B cell (primary cell): ENCODE measurements at regions not wholly inside any gene's neighbourhood (a gene's known extent, or its start where the extent isn't known, plus 50 kb on each side); places are given as distances from the start of the nearest gene placed in this dataset.

Experiments used
- ATAC-seq: fragments of 200-7000 bp; cut with Tn5 transposase; one replicate; pipeline ENCODE4 v1.10.0; 2021; ENCODE audit warnings: low read depth, mild to moderate bottlenecking, moderate number of reproducible peaks, moderate library complexity
- CTCF ChIA-PET: fragments of 350-600 bp; sonication (Branson Sonifier 250); formaldehyde crosslinking; loops from one replicate; lab custom pipeline; 2021; ENCODE audit warnings: antibody characterized with exemption, inconsistent platforms; lab: Charles Lee
- POLR2A ChIA-PET: fragments of 350-600 bp; sonication (Branson Sonifier 250); formaldehyde crosslinking; loops from one replicate; lab custom pipeline; 2021; ENCODE audit warnings: antibody characterized with exemption; lab: Charles Lee
- DNase-seq: peaks from one replicate; pipeline ENCODE4 v3.0.0; 2013
- H2AFZ ChIP-seq: 2 replicates; pipeline ENCODE4 v1.6.1; 2012; ENCODE audit warnings: mild to moderate bottlenecking, low read depth, low read length; ENCODE audit not compliant: insufficient read depth, poor library complexity, severe bottlenecking
- H3K27ac ChIP-seq, 2 donors: 1 replicate in 1 of 2; 2 replicates in 1 of 2; pipeline ENCODE4 v1.5.1; 2012 to 2013; ENCODE audit warnings: low read length in 2 of 2, mild to moderate bottlenecking in 2 of 2, moderate library complexity in 1 of 2
- H3K27me3 ChIP-seq, 4 experiments: fragments of 200-600 bp in 1 of 4; sonication (generic) in 1 of 4; replicated peaks in 1 of 4; 1 replicate in 2 of 4; 2 replicates in 2 of 4; pipeline versions ENCODE4 v1.6.1 to v1.7.0; 2013 to 2016; ENCODE audit warnings: low read length in 3 of 4, mild to moderate bottlenecking in 2 of 4, mixed read lengths in 1 of 4, moderate library complexity in 1 of 4; ENCODE audit not compliant: insufficient read depth in 4 of 4, control insufficient read depth in 3 of 4; ENCODE audit errors: control extremely low read depth in 1 of 4
- H3K36me3 ChIP-seq, 2 experiments: replicated peaks in 1 of 2; 1 replicate in 1 of 2; 2 replicates in 1 of 2; pipeline versions ENCODE4 v1.6.1 to v1.7.1; 2013; ENCODE audit warnings: low read length in 1 of 2; ENCODE audit not compliant: insufficient read depth in 2 of 2, control insufficient read depth in 1 of 2; ENCODE audit errors: control extremely low read depth in 1 of 2, extremely low read depth in 1 of 2
- H3K4me1 ChIP-seq, 2 donors: fragments of 200-600 bp in 1 of 2; sonication (generic) in 1 of 2; 1 replicate in 1 of 2; 2 replicates in 1 of 2; pipeline versions ENCODE4 v1.5.1 to v1.6.1; 2013 to 2017; ENCODE audit warnings: low read length in 2 of 2; ENCODE audit not compliant: control insufficient read depth in 2 of 2, insufficient read depth in 2 of 2
- H3K4me2 ChIP-seq: replicated peaks from 2 replicates; pipeline ENCODE3; 2012; ENCODE audit warnings: mild to moderate bottlenecking, low read depth, low read length; ENCODE audit not compliant: poor library complexity, severe bottlenecking
- H3K4me3 ChIP-seq, 5 experiments: fragments of 200-600 bp in 1 of 5; sonication (generic) in 1 of 5; 1 replicate in 3 of 5; 2 replicates in 2 of 5; pipeline versions ENCODE4 v1.5.1 to v1.7.0; 2011 to 2016; ENCODE audit warnings: low read length in 4 of 5, mild to moderate bottlenecking in 4 of 5, low read depth in 2 of 5, control low read depth in 1 of 5, moderate library complexity in 1 of 5; ENCODE audit not compliant: insufficient read depth in 1 of 5; ENCODE audit errors: control extremely low read depth in 1 of 5, extremely low read depth in 1 of 5
- H3K79me2 ChIP-seq: fragments of 200-600 bp; sonication (generic); one replicate; pipeline ENCODE4 v1.6.0; 2016; ENCODE audit warnings: low read length; ENCODE audit not compliant: control insufficient read depth, insufficient read depth
- H3K9ac ChIP-seq: fragments of 200-600 bp; sonication (generic); 2 replicates; pipeline ENCODE4 v1.6.1; 2017; ENCODE audit warnings: mild to moderate bottlenecking, low read length, moderate library complexity
- H3K9me3 ChIP-seq, 3 donors: one replicate each; pipeline versions ENCODE4 v1.6.1 to v1.7.1; 2013; ENCODE audit warnings: low read length in 2 of 3; ENCODE audit not compliant: control insufficient read depth in 2 of 3, insufficient read depth in 1 of 3; ENCODE audit errors: control extremely low read depth in 1 of 3
- H4K20me1 ChIP-seq: 2 replicates; pipeline ENCODE4 v1.6.0; 2012; ENCODE audit warnings: mild to moderate bottlenecking, low read length; ENCODE audit not compliant: insufficient read depth, control insufficient read depth, poor library complexity, severe bottlenecking
- H3K27ac Mint-ChIP-seq: one replicate; pipeline ENCODE4 v1.8.0; 2021; ENCODE audit warnings: mixed read lengths
- H3K27me3 Mint-ChIP-seq: one replicate; pipeline ENCODE4 v1.8.0; 2021; ENCODE audit warnings: mixed read lengths
- H3K4me1 Mint-ChIP-seq: one replicate; pipeline ENCODE4 v1.8.0; 2021; ENCODE audit warnings: mixed read lengths
- H3K4me3 Mint-ChIP-seq: one replicate; pipeline ENCODE4 v1.8.0; 2021; ENCODE audit warnings: mixed read lengths
- H3K9me3 Mint-ChIP-seq: one replicate; pipeline ENCODE4 v1.8.0; 2022; ENCODE audit warnings: mixed read lengths; ENCODE audit not compliant: insufficient read depth
- EZH2 ChIP-seq: IDR thresholded peaks from 2 replicates; pipeline ENCODE4 v1.6.1; 2012; ENCODE audit warnings: borderline replicate concordance, low read depth, mild to moderate bottlenecking, moderate library complexity, low read length; ENCODE audit not compliant: insufficient read depth, poor library complexity, severe bottlenecking
- WGBS: methylation state at CpG from one replicate; pipeline ENCODE4 v1.1.5; 2013; ENCODE audit warnings: missing lambda C conversion rate; ENCODE audit not compliant: insufficient coverage; 5-methylcytosine and 5-hydroxymethylcytosine counted together
- intact Hi-C: fragments of 100-400 bp; cut with micrococcal nuclease; formaldehyde crosslinking; loops from one replicate; pipeline ENCODE4 v1.10.0; 2022
- TF ChIP-seq, protein P1 (sequence below): fragments of 200-600 bp; IDR thresholded peaks from one replicate; pipeline ENCODE4 v1.8.0; 2022; ENCODE audit warnings: antibody characterized with exemption, mild to moderate bottlenecking

DNA sequence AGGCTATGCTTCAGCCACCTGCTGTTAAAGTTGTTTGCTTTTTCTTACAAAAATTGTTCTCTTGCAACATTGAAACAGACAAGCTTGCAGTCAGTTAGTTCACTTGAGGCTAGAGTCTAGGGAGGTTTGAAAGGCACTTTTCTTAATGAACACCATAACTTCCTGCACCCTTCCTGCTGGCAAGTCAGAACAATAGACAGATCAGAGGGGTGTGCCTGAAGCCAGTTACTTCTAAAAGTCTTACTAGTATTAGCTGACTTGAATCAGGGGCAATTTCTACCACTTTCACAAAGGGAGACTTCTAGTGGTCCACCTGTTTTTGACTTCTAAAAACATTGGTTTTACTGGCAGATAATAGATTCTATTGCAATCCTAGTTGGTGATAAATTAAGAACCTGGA is 367.4 kb upstream of the CDH20 start:
- Histone ChIP-seq H3K4me3 (no peak overlapping the region), H3K9me3 (no peaks in the 10 kb centered on the region), H3K79me2 (no peaks in the 10 kb centered on the region), H2AFZ (no peak overlapping the region), H3K4me2 (no peak overlapping the region), H3K9ac (no peak overlapping the region), H3K36me3 (no peaks in the 10 kb centered on the region), H3K27me3 (no peaks in the 10 kb centered on the region), H4K20me1 (no peaks in the 10 kb centered on the region), H3K27ac (no peak overlapping the region), H3K4me1 (no peaks in the 10 kb centered on the region)
- Mint-ChIP-seq H3K27ac (no peak overlapping the region), H3K4me3 (no peak overlapping the region), H3K9me3 (no peaks in the 10 kb centered on the region), H3K27me3 (no peaks in the 10 kb centered on the region), H3K4me1 (no peaks in the 10 kb centered on the region)
- intact Hi-C loops = no loop called here
- ChIA-PET CTCF (no interaction called here), POLR2A (no interaction called here)
- TF ChIP-seq, protein P1, sequence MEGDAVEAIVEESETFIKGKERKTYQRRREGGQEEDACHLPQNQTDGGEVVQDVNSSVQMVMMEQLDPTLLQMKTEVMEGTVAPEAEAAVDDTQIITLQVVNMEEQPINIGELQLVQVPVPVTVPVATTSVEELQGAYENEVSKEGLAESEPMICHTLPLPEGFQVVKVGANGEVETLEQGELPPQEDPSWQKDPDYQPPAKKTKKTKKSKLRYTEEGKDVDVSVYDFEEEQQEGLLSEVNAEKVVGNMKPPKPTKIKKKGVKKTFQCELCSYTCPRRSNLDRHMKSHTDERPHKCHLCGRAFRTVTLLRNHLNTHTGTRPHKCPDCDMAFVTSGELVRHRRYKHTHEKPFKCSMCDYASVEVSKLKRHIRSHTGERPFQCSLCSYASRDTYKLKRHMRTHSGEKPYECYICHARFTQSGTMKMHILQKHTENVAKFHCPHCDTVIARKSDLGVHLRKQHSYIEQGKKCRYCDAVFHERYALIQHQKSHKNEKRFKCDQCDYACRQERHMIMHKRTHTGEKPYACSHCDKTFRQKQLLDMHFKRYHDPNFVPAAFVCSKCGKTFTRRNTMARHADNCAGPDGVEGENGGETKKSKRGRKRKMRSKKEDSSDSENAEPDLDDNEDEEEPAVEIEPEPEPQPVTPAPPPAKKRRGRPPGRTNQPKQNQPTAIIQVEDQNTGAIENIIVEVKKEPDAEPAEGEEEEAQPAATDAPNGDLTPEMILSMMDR = no peak
- TF ChIP-seq EZH2 = no peak
- ATAC-seq = no peak
- DNase-seq = no peak

DNA sequence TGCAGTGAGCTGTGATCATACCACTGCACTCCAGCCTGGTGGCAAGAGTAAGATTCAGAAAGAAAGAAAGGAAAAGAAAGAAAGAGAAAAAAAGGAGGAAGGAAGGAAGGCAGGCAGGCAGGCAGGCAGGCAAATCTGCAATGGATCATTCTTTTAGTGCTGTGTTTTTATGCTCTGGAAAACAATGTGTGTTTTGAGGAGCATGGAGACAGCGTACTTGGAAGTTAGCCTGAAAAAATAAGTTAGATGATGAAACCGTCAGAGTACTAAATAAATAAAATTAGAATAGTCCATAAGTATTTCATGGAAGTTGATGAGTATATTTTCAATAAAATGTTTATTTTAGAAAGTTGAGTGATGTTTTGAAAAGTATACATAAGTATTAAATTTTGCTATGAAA is 366.4 kb upstream of the CDH20 start:
- Mint-ChIP-seq H3K4me3 (no peak overlapping the region), H3K4me1 (no peaks in the 10 kb centered on the region), H3K9me3 (no peaks in the 10 kb centered on the region), H3K27me3 (no peaks in the 10 kb centered on the region), H3K27ac (no peak overlapping the region)
- Histone ChIP-seq H4K20me1 (no peaks in the 10 kb centered on the region), H3K4me3 (no peak overlapping the region), H2AFZ (no peak overlapping the region), H3K36me3 (no peaks in the 10 kb centered on the region), H3K9ac (no peak overlapping the region), H3K27me3 (no peaks in the 10 kb centered on the region), H3K4me2 (no peak overlapping the region), H3K79me2 (no peaks in the 10 kb centered on the region), H3K4me1 (no peaks in the 10 kb centered on the region), H3K27ac (no peak overlapping the region), H3K9me3 (peaks cover 0 to under 1% (median 0%) of the 10 kb centered on the region in 3 donors)
- intact Hi-C loops = no loop called here
- ChIA-PET CTCF (no interaction called here), POLR2A (no interaction called here)
- DNase-seq = no peak
- TF ChIP-seq, protein P1 = no peak
- no peak for TF ChIP-seq EZH2
- no CpG with 5 or more reads among the region's 2 CpGs for WGBS
- ATAC-seq = no peak
